Breast epithelium (tissue), 3 donors: ENCODE measurements at regions not wholly inside any gene's neighbourhood (a gene's known extent, or its start where the extent isn't known, plus 50 kb on each side); places are given as distances from the start of the nearest gene placed in this dataset.

Experiments
- POLR2A ChIP-seq: fragments of 450-650 bp; IDR thresholded peaks from one replicate; pipeline ENCODE4 v1.6.1; 2016; ENCODE audit warnings: antibody characterized with exemption, mild to moderate bottlenecking, moderate library complexity
- POLR2AphosphoS5 ChIP-seq, 3 donors: sonication (generic); formaldehyde crosslinking; IDR thresholded peaks; one replicate each; pipeline ENCODE4 v1.6.1; 2017; ENCODE audit warnings: antibody characterized with exemption in 3 of 3
- TF ChIP-seq, protein P1 (sequence below), 3 donors: fragments of 450-650 bp; IDR thresholded peaks; one replicate each; pipeline ENCODE4 v1.5.1; 2016 to 2017; ENCODE audit warnings: antibody characterized with exemption in 3 of 3, mild to moderate bottlenecking in 3 of 3, moderate library complexity in 3 of 3

DNA sequence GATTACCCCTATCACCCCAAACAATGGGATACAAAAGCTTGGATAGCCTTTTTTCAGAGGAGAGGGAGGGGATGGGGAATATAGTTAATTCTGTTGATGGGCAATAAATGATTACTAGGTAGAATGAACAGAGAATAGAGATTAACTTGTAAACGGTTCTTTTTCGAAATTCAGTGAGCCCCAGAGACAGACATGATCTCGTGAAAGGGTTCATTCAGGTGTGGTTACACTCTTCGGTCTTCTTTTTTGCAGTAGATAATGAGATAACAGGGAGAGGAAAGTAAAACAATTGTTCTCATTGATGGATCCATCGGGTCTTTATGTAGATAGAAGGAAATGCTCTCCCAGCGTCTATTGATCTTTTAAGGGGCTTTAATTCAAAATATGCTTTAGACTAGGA lies 69.3 kb upstream of the RASSF8 start:
- TF ChIP-seq POLR2A, result no peak
- TF ChIP-seq, protein P1, sequence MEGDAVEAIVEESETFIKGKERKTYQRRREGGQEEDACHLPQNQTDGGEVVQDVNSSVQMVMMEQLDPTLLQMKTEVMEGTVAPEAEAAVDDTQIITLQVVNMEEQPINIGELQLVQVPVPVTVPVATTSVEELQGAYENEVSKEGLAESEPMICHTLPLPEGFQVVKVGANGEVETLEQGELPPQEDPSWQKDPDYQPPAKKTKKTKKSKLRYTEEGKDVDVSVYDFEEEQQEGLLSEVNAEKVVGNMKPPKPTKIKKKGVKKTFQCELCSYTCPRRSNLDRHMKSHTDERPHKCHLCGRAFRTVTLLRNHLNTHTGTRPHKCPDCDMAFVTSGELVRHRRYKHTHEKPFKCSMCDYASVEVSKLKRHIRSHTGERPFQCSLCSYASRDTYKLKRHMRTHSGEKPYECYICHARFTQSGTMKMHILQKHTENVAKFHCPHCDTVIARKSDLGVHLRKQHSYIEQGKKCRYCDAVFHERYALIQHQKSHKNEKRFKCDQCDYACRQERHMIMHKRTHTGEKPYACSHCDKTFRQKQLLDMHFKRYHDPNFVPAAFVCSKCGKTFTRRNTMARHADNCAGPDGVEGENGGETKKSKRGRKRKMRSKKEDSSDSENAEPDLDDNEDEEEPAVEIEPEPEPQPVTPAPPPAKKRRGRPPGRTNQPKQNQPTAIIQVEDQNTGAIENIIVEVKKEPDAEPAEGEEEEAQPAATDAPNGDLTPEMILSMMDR (IDR thresholded peaks at IDR 0.05), result no peak
- no peak for TF ChIP-seq POLR2AphosphoS5 (IDR thresholded peaks at IDR 0.05)
